HG03103 (cell line): ENCODE measurements at regions not wholly inside any gene's neighbourhood (a gene's known extent, or its start where the extent isn't known, plus 50 kb on each side); places are given as distances from the start of the nearest gene placed in this dataset.
"Not testable (repeated sequence)": the region's sequence is repeated elsewhere in the genome, so short reads cannot be mapped to it uniquely, and the experiment has no call there.

Experiments
- ATAC-seq: cut with Tn5 transposase; IDR thresholded peaks from one replicate; pipeline ENCODE4 v1.9.1; 2021; ENCODE audit warnings: low read depth; ENCODE audit not compliant: unreplicated experiment

DNA sequence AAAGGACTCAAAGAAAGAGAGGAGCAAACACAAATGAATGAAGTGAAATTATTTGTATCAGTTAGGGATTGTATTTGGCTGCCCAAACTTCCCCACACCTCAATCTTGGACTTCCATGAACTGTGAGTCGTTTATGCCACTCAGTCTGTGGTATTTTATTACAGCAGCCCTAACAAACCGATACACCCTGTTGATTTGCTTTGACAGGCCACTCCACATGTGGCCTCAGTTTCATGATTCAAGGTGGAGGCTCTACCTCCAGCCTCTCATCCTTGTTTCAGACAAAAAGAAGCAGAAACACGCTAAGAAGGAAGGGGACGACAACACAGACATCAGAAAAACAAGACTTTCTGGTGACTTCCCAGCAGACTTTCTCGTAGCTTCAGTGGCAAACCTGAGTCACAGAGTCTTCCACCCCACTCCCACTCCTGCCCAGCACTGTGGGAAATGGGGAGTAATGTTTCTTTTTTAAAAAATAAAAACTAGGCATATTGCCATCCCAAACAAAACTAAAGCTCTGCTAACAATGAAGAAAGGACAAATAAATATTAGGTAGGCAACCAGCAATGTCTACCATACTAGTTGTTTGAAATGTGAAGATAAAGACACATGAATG, 52.2 kb upstream of the ABCA1 start:
- ATAC-seq: no peak

DNA sequence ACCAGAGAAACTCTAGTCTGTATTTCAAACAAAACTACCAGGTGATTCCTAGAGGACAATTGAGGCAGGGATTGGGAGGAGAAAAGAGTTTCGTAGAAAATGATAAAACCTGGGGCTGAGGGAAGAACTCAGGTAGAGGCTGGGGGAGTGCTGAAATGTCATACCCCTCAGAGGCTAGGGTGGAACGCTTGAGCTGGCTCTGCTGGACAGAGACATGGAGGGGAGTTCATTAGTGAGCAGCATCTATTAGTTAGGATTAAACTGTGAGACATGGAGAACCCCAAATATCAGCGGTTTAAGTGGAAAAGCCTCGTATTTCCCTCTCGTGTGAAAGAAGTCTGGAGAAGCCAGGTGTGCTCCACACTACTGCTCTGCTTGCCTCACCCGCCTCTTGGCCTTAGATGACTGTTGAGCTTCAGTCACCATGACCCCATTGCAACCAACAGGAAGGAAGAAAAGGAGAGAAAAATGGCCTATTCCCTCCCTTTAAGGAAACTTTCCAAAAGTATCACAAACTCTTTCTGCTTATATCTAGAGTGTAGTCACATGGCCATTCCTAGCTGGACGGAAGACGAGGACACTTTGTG, 53.7 kb upstream of the ABCA1 start:
- ATAC-seq: no peak

DNA sequence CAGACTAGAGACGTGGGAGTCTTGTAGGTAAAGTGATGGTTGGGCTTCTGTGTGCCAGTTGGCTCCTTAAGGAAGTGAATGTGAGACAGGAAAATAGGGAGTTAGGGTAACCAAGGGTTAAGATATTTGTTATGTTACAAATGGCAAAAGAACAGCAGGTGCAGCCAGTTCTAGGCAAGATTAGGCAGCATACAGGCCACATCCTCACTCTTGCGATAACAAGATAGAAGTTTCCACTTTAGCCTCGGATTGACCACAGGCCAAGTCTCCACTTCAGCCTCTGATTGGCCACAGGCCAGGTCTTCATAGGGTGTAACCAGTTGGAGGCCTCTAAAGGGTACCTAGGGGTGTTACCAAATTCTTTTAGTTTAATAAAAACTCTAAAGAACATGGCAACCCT, 54.6 kb upstream of the ABCA1 start:
- ATAC-seq: no peak

DNA sequence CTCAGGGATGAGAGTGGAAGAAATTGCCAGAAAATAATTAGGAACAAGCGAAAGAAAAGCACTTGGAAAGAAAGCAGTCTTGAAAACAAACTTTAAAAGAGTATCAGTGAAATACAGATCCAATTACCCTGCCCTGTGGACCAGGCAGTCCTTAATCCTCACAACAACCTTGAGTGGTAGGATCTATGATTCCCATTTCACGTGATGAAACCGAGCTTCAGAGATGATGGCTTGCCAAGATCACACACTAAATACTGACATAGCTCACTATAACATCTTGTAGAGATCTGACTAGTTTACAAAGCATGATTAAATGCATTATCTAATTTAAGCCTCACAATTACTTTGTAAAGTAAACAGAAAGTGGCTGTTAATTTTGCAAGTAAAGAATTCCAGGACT, 55.5 kb upstream of the ABCA1 start:
- ATAC-seq: no peak

DNA sequence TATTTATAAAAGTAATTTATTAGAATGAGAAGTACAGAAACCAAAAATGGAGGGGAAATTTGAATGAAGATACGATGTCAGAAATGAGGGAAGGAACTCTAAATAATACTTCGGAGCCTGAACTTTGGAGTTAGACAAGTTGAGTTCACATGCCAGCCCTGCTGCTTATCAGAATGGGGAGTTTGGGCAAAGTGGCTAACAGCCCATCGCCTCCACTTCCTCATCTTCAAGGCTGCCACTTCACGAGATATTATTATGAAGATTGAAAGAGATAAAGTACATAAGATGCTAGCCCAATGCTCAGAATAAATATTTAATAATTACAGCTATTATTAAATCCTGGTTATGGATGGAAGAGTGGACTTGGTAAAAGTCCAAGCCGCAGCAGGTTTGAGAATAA, 56.2 kb upstream of the ABCA1 start:
- ATAC-seq: no peak

DNA sequence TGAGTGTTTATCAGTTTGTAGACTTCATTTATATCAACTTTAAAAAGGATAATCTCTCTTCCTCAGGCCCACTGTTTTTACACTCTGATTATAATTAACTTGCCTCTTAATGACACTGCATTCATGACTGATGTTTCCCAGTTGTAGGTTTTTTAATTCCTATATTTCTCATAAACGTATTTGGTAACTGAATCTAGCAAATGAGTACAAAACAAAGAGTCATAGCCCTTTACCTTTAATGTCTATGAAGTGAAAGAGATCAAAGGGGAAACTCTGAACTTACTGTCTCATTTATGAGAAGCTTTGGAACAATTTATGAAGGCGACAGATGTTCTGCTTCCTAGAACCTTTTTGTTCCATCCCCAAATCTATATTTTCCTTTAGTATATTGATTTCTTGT, 56.6 kb upstream of the ABCA1 start:
- ATAC-seq: no peak

DNA sequence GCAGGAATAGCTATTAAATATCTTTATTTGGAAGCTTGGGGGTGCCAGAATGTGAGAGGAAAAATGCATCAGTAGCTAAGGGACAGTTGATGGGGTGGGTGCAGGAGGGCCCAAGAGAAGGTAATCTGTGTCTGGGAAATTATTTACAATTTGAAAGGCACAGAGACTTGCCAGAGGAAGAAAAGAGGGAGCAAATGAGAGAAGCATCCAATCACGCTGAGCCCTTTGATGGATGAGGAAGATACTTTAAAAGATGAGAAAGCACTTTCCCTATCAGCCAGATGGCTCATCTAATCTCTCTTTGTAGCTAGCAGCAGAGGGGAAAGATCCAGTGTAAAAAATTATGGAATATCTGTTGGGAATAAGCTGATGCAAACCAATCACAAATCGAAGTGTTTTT, 57.0 kb upstream of the ABCA1 start:
- no peak for ATAC-seq

DNA sequence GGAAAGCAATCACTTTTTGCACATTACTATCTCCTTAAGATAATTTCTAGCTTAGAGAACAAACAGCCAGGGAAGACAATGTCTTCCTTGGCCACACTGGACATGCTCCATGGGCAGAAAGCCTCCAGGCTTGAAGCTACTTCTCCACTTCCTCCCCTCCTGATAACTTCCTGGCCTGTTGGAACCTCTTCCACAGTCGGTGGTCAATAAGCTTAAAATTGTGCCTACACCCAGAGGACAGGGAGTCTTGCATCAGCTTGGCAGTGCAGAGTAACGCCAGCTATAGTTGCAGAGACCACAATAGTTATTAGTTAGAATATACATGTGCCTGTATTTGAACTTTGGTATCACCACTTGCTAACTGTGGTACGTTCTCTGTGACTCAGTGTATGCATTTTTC, 58.1 kb upstream of the ABCA1 start:
- ATAC-seq: no peak

DNA sequence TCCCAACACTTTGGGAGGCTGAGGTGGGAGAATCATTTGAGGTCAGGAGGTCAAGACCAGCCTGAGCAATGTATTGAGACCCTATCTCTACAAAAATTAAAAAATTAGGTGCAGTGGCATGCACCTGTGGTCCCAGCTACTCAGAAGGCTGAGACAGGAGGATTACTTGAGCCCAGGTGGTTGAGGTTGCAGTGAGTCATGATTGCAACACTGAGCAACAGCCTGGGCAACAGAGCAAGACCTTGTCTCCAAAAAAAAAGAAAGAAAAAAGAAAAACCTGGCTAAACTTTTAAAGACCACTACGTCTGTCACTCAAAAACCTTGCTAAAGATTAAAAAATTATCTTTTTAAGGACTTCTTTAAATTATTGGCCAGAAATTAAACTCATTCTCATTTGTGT, 59.8 kb upstream of the ABCA1 start:
- ATAC-seq: no peak

DNA sequence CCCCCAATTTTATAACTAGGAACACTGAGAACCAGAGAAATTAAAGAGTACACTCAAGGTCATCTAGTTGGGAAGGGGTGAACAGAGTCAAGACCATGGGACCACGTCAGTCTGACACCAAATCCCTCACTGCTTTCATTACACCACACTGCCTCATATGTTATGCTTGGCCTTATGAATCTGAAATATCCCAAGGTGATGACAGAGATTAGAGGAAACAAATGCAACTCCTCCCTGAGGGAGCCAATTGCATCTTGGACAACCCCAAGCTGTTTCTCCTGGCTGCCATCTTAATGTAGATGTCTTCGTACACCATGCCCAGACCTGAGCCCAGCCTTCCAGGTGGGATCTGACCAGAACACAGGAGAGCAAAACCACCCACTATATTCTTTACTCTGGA, 60.6 kb upstream of the ABCA1 start:
- ATAC-seq: no peak

DNA sequence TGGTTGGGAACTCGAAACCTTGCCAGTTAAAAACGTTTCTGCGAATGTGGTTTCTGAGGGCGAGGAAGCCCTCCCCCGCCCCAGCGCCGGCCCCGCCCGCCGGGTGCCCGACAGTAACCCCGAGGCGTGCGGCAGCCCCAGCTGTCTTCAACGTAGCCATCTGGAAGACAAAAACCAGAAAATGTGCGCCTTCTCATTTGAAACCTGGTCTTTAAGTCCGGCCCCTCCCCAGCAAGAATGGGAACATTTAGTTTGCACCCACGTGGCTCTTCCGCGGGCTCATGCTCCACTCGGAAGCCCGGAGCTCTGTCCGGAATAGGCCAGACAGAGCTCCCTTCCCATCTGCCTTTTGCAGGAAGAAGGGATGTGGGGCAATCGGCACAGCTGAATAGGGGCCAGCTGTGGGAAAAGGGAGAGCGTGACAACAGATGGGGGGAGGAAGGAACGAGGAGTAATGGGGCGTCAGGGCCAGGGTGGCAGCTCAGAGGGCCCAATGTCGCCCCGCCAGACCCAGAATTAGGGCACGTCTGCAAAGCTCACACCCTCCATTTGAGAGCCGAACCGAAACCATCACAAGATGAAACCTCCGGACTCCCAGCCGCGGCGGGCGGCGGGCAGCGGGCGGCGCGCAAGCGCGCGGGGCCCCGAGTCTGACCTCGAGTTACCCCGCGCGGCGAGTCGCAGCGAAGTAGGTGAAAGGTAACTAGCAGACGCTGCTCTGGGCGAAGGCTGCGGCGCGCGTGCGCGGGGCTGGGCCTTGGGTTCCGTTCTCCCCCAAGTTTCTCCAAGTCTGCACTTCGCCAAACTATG, 63.4 kb upstream of the ABCA1 start:
- ATAC-seq: peak; percentile 80

DNA sequence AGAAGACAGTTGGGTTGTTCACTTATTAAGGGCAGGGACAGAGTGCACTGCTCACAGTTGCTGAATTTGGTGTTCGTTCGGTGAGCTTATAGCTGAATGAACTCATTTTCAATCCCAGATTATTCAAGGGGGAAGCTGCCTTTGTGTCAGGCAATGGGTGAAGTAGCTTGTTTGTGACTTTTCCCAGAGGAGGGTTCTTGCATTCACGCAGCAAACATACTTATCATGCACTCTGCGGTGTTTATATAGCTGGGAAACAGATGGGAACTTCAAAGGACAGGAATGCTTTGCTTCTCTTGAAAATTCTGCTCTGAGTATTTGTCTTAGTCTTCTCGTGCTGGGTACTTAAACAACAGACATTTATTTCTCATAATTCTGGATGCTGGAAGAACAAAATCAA, 64.7 kb upstream of the ABCA1 start:
- ATAC-seq: no peak

DNA sequence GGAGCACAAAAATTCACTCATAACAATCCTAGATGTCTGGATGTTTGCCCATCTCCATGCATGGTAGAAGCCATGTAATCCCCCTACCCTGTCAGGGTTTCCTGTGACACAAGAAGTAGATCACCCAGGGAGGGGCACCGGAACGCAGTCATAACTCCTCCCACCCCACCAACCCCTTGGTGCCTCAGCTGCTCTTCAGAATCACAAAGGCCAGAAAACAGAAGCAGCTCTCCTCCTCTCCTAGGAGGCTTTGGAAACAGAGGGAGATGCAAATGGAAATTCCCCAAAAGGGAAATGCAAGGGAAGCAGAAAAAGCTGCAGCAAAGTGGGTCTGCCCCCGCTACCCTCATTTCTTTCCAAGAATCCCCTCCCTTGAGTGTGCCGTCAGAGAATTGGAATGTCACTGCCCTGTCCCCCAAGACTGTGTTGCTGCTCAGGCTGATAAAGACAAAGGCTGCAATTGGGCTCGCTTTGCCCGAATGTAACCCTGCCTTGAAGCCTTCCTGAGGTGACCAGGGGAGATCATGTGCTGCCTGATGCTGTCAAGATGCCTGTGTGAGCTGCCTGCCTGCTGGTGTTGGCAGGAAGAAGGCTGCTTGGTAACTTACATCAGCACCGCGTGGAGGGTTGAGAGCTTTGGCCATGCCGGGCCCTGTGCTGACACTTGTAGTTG, 65.5 kb upstream of the ABCA1 start:
- ATAC-seq: no peak

DNA sequence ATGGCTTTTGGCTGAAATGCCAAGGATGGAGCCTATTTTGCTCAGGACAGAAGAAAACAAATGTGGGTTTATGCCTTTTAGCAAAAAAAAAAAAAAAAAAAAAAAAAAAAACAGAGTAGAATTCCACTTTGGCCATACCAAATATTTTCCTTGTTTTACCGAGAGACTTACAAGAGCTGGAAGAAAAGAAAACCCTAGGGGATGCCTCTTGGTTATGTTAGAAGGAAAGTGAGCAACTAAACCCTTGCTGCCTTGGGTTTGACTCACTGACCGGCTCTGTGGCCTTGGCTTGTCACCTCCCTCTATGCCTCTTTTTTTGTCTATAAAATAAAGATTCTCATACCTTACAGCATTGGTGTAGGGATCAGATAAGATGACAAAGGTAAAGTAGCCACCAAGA, 69.6 kb upstream of the ABCA1 start:
- no peak for ATAC-seq

DNA sequence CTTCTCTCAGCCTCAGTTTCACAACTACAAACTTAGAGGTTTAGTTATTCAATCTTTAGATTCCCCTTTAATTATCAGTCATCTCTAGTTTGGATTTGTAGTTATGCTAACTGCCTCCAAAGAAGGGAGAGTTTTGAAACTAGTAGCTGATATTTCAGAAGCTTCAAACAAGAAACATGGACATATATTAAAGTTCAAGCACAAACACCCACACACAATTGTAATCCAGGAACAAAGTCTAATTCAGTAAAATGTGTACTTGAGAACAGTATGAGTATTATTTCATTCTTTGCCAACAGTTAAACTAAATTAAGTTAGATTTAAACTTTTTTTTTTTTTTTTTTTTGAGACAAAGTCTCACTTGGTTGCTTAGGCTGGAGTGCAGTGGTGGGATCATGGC, 71.2 kb upstream of the ABCA1 start:
- ATAC-seq: no peak

DNA sequence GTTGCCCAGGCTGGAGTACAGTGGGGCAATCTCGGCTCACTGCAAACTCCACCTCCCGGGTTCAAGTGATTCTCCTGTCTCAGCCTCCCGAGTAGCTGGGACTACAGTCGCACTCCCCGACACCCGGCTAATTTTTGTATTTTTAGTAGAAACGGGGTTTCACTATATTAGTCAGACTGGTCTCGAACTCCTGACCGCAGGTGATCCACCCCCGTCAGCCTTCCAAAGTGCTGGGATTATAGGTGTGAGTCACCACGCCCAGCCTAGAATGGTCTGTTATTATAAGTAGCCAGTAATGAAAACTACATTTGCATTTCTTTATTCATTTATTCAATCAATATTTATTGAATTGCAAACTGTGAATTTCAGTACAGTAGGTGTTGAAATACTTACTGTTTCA, 72.6 kb upstream of the ABCA1 start:
- not testable (repeated sequence) for ATAC-seq

DNA sequence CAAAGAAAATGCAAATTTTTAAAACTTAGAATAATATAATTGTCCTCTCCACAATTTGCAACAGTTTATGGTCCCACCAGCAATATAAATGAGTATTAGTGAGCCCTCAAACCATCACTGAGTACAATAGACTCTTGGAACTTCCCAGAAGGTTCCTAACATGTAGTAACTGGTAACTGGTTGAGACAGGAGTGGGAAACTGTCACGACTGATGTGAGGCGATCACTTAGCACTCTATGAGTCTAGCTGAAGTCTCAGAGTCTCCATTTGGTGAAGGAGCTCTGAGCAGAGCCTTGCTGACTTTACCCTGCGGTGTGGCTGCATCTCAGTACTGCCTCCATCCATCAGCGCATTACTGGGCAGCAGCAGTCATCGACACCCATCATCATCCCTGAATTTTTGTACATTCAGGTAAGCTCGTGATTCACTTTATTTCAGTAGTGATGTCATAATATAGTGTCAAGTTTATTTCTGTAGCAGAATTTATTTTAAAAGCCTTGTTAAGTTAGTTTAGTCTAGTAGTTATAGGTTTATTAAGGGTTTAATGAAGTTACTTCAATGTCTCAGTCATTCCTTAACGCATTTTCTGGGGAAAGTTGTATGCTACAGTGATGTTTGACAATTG, 76.6 kb upstream of the ABCA1 start:
- no peak for ATAC-seq

DNA sequence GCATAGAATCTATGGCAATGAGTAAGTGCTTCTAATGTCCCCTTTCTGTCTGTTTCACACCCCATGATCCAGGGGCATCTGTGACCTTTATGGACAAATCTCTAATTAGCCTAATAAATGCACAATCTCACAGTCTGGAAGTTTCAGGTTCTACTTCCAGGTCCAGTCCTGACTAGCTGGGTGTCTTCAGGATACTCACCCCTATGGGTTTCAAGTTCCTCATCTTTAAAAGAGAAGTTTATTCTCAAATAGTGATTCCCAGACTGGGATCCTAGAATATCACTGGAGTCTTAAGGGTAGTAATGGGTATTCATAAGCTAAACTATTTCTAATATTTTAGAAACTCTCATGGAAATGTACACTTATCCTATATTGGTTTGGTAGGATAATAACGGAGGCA, 77.2 kb upstream of the ABCA1 start:
- no peak for ATAC-seq

DNA sequence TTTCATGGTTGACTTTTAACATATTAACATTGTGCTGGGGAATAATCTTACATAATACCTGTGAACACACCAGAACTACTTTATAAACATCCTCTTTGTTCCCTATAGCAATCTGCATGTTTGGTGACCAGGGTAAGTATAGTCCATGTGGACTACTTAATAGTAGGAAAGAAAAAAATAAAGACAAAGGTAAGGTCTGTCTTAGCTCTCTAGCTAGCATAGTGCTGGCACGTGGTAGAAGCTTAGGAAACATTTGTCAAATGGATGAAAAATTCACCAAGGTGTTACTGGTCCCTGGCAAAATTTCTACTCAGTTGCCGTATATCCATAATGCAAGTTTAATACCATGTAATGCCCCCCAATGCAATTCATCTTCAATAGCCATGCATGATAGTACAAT, 78.6 kb upstream of the ABCA1 start:
- no peak for ATAC-seq

DNA sequence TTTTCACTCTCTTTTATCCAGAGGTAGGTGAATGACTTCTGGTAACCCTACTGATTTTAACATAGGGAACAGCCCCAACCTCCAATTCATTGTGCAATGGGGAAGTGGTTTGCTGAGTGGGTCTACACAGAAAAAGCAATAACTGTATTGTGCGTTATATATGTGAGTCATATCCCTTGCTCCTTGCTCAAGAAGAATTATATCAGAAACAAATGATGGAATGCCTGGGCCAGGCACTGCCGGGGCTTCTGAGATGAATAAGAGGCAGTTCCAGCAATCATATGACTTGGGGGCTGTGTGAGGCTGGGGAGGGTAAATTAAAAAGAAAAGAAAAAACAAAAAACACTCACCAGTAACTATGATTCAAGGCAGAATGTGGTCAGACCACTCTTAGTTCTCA, 79.2 kb upstream of the ABCA1 start:
- ATAC-seq: no peak

DNA sequence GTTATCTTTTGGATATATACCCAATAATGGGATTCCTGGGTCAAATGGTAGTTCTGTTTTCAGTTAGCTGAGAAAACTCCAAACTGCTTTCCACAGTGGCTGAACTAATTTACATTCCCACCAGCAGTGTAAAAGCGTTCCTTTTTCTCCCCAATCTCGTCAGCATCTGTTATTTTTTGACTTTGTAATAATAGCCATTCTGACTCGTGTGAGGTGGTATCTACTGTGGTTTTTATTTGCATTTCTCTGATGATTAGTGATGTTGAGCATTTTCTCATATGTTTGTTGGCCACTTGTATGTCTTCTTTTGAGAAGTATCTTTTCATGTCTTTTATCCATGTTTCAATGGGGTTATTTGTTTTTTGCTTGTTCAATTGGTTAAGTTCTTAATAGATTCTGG, 82.1 kb upstream of the ABCA1 start:
- ATAC-seq: not testable (repeated sequence)
